ENCODE measurements at regions not wholly inside any gene's neighbourhood (a gene's known extent, or its start where the extent isn't known, plus 50 kb on each side); places are given as distances from the start of the nearest gene placed in this dataset.
A peak's percentile ranks its signal among the peaks of the same experiment; 100 is the strongest.

DNA sequence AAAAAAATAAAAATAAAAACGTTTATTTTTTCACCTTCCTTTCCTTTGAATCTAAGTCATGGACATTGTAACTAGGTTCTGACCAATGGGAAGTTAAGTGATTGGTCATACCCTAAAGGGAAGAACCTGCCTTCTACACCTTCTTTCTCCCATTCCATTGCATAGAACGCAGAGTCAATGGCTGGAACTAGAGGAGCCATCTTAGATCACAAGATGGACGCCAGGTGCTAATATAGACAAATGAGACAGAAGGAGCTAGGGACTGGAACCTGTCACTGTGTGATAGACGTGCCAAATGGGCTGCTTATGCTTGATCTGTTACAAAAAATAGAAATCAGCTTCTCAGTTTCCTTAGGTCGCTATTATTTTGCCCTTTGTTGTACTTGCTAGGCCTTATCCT, 606.6 kb downstream of the MED13L start:
- DNase-seq (ENCODE audit: low read depth): no peak
- H3K4me3 ChIP-seq (ENCODE audit: low read depth, low read length): no peak overlapping the region

GRCh38 chr12:115667116-115667515, 610.4 kb downstream of the MED13L start:
- H3K4me3 ChIP-seq (ENCODE audit: low read depth, low read length): no peak overlapping the region
- no peak for DNase-seq (ENCODE audit: low read depth)

DNA sequence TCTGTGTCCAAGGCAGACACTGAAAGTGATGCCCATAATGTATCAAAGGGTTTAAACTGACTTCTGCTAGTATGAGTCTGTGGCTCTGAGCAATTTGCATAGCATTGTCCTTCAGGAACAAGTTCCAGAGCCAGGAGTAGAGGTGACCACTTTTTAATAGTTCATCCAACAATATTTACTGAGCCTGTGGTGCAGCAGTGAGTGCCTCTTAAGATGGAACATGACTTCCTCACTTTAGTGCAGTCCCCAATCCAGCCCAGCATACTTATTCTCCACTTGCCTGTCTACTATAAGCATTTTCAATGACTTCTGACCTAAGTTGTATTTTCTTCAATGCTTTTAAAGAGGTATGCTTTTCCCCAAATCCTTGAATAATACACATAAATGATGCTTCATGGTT, 611.3 kb downstream of the MED13L start:
- H3K4me3 ChIP-seq (ENCODE audit: low read depth, low read length): no peak overlapping the region
- no peak for DNase-seq (ENCODE audit: low read depth)

DNA sequence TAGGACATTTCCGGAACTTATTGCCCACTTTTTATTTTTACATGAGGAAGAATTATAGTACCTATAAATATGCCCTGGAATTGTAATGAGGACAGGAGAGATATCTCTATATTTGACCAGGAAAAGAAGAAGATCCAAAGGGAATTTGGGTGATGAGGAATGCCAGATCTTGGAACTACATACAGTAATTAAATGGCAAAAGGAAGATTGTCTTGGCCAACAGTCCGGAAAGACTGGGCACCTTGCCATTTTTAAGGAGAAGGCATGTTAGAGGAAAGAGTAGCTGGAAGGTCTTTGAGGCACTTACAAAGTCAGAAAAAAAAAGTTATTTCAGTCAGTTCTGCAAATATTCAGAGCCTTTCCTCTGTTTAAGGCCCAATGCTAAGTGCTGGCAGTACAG, 616.4 kb downstream of the MED13L start:
- no peak overlapping the region for H3K4me3 ChIP-seq (ENCODE audit: low read depth, low read length)

GRCh38 chr12:115660211-115660805, 617.2 kb downstream of the MED13L start:
- DNase-seq (ENCODE audit: low read depth): peak; percentile 49
- H3K4me3 ChIP-seq (ENCODE audit: low read depth, low read length): no peak overlapping the region

More for the DNA sequence above, 616.4 kb downstream of the MED13L start:
- peak; percentile 45 for DNase-seq (ENCODE audit: low read depth)

DNA sequence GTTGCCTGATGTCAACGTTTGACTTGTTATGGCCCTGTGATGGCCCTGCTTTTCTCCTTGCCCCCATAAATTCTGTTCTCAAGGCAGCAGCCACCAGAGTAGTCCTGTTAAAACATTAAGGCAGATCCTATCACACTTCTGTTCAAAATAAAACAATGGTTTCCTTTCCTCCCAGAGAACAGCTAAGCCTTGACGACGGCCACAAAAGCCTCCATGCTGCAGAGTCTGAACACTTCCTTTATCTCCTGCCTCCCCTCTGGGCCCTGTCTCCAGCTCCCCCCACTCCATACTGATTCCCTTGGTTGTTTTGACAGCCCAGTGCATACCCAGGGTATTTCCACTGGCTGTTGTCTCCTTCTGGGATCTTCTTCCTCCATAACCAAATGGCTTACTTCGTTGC, 618.1 kb downstream of the MED13L start:
- H3K4me3 ChIP-seq (ENCODE audit: low read depth, low read length): no peak overlapping the region
- DNase-seq (ENCODE audit: low read depth): no peak

GRCh38 chr12:115657081-115658013, 620.1 kb downstream of the MED13L start:
- H3K4me3 ChIP-seq (ENCODE audit: low read depth, low read length): no peak overlapping the region
- DNase-seq (ENCODE audit: low read depth): no peak

DNA sequence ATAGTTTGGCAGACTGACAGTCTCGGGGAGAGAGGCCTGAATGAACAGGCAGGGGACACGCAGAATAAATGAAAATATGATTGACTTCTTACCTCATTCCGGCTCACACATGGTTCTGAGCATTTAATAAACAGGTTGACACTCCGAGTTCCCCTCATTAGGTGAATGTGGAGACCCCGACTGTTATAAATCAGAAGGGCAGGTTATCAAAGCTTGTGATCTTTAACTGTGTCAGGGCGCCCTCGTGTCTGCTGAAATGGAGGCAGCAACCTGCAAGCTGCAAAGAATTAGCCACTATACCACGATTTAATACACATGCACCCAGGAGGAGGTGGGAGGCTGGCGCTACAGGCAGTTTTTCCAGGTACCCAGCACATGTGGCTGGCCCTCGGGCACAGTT, 627.5 kb downstream of the MED13L start:
- no peak for DNase-seq (ENCODE audit: low read depth)
- no peak overlapping the region for H3K4me3 ChIP-seq (ENCODE audit: low read depth, low read length)

DNA sequence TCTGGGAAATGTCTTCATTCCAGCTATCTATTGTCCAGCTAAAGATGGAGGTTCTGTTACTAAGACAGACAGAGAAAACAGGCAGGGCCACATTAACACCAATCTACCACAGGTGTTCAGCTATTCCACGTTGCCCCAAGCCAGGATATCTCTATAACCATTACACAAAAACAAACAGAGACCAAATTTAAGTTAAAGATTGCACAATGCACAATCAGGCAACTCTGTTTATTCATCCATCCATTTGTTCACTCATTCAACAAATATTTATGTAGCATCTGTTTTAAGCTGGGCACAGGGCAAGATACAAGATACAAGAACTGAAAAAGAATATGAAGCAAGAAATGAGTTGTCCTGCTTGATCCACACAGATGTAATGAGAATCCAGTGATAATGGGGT, 629.0 kb downstream of the MED13L start:
- DNase-seq (ENCODE audit: low read depth): no peak
- H3K4me3 ChIP-seq (ENCODE audit: low read depth, low read length): no peak overlapping the region

DNA sequence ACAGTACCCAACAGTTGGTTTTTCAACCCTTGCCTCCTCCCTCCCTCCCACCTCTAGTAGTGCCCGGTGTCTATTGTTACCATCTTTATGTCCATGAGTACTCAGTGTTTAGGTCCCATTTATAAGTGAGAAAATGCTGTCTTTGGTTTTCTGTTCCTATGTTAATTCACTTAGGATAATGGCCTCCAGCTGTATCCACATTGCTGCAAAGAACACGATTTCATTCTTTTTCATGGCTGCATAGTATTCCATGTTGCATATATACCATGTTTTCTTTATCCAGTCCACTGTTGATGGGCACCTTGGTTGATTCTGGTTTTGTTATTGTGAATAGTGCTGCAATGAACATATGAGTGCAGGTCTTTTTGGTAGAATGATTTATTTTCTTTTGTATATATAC, 631.3 kb downstream of the MED13L start:
- H3K4me3 ChIP-seq (ENCODE audit: low read depth, low read length): no peak overlapping the region
- no peak for DNase-seq (ENCODE audit: low read depth)

GRCh38 chr12:115640929-115641328, 636.6 kb downstream of the MED13L start:
- DNase-seq (ENCODE audit: low read depth): peak; percentile 29
- no peak overlapping the region for H3K4me3 ChIP-seq (ENCODE audit: low read depth, low read length)

DNA sequence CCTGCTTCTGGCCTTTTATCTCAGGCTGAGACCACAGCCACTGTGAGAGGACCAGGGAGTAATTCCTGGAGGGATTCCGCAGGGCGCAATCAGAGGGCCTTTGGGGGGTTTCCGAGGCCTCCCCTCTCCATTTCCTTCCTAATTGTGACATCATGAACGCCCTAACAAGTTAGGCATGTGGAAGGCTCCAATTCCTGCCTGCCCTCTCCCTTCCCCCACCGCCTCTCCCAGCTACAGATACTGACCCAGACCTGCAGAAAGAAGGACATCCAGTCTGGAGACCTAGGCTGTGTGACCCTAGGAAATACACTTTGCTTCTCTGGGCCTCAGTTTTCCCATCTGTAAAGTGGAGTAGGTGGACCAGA, 637.9 kb downstream of the MED13L start:
- no peak overlapping the region for H3K4me3 ChIP-seq (ENCODE audit: low read depth, low read length)
- no peak for DNase-seq (ENCODE audit: low read depth)

DNA sequence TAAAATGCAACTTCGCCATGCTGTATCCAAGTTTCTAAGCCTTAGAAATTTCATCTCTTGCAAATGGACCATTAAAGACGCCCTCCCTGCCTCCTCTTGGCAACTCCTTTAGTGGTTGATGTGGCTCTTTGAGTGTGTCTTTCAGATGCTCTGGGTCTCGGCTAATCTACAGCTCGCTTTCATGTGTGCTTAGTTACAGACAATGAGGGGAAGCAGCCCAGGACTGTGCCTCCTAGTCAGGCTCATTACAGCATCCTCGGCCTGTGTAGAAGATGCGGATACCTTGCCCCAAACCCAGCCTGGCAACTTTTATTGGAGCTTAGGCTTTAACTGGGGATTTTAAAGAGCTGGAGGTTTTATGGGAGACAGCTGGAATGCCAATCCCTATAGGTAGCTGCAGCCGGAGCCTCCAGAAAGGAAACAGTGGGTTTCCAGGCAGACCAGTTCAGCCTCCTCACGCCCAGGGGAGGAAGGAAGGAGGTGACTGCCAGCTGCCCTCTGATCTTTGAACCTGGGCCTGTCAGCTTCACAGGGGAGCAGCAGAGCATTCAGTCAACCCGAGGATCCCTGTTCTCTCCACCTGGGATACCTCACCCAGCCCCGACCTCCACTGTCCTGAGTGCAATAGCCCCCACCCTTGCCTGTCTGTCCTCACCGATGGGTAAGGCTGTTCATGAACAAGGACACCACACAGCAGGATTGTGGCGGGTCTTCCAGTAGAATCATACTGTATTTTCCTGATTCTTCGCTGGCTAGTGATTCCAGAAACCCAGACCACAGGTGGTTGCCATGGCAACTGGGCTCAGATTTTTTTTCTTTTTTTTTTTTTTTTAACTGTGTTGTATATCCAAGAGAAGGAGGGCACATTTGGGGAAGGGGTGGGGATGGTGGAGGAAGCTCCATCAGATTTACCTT, 638.5 kb downstream of the MED13L start:
- H3K4me3 ChIP-seq (ENCODE audit: low read depth, low read length): no peak overlapping the region
- no peak for DNase-seq (ENCODE audit: low read depth)

DNA sequence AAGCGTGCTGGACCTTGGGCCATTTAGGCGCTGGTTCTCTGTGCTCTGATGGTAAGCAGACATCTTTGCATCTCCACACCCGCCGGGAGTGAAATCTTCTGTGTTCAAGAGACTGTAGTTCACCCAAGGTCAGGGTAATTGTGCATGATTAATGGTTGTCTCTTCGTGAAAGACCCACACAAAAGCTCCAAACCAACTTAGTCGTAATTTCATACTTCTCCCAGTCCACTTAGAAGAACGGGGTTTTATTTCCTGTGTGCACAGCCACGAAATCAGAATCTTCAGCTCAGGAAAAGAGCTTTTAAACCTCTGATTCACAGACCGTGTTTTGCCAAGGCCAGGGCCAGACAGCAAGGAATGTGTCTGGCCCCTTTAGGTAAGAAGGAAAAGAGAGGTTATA, 640.9 kb downstream of the MED13L start:
- DNase-seq (ENCODE audit: low read depth): no peak
- no peak overlapping the region for H3K4me3 ChIP-seq (ENCODE audit: low read depth, low read length)

- no peak for DNase-seq (ENCODE audit: low read depth)
- no peak overlapping the region for H3K4me3 ChIP-seq (ENCODE audit: low read depth, low read length)
Observed at GRCh38 chr12:115632308-115632707, 645.2 kb downstream of the MED13L start.

DNA sequence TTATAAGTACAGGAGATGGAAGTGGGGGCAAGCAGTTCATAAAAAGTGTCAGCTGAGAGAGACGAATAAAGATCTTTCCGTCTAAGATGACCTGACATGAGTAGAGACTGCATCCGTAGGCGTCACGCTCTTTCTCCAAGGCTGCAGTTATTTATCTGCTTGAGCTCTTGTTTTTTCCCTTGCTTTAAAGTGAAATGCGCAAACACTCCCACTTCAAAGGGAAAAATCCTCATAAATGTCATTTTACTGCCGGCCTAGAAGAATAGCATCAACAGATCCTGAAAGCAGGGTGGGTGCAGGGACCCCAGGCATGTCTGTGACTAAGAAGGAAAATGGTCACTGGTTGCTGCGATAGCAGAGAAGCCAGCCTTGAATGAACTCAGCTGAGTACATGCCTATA, 647.4 kb downstream of the MED13L start:
- DNase-seq (ENCODE audit: low read depth): no peak

GRCh38 chr12:115626210-115626609, 651.3 kb downstream of the MED13L start:
- no peak for DNase-seq (ENCODE audit: low read depth)
- H3K4me3 ChIP-seq (ENCODE audit: low read depth, low read length): no peak overlapping the region

More for the DNA sequence above, 647.4 kb downstream of the MED13L start:
- no peak overlapping the region for H3K4me3 ChIP-seq (ENCODE audit: low read depth, low read length)

DNA sequence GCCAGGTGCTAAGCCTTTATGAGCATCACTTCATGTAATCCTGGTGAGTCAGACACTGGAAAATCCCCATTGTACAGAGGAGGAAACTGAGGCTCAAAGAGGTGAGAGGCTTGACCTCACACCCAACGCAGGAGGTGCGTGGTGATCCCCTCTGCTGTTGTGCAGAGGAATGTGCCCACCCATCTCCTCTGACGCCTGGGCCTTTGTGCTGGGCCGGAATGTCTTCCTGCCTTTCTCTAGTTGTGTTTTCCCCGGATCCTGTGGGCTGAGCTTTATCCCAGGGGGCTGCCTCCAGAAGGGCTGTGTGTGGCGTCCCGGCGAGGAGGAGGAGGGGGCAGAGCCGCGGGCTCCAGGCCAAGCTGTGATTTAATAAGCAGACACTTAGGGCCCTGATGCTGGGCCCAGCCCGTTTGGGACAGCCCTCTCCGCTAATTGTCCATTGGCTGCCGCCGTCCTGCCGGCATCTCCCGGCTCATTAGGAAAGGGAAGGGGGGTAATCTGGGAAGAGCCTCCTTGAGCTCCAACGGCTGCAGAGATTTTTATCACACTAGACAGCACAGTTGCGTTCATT, 653.6 kb downstream of the MED13L start:
- H3K4me3 ChIP-seq (ENCODE audit: low read depth, low read length): no peak overlapping the region
- no peak for DNase-seq (ENCODE audit: low read depth)

DNA sequence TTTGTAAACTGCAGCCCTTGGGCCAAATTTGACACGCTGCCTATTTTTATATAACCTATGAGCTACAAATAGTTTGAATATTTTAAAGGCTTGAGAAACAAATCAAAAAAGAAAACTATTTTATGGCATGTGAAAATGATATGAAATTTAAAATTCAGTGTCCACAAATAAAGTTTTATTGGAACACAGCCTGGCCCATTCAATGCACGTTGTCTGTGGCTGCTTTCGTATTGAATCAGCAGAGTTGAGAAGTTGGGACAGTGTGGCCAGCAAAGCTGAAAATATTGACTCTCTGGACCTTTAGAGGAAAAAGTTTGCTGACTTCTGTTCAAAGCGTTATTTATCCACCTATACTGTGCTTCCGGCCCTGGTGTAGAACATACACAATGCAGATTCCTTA, 654.2 kb downstream of the MED13L start:
- no peak overlapping the region for H3K4me3 ChIP-seq (ENCODE audit: low read depth, low read length)
- no peak for DNase-seq (ENCODE audit: low read depth)

DNA sequence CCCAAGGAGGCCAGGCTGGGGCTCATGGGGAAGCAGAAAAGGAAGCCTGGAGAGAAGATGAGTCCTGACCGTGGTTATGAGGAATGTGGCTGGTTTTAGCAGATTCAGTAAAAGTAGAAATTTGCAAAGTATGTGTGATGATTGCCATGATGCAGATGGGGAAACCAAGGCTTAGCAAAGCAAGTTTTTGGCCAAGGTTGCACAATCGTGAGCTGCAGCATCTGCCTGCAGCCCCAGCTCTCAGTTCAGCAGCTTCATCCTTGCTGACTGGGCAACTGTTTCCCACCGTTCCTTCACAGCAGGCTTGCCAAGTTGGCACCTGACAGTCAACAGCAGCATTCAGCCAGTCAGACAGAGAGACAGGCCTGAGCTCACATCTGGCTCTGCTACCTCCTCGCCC, 656.7 kb downstream of the MED13L start:
- no peak for DNase-seq (ENCODE audit: low read depth)
- H3K4me3 ChIP-seq (ENCODE audit: low read depth, low read length): no peak overlapping the region

Measured in skeletal muscle cell (primary cell).